ENCODE measurements at regions not wholly inside any gene's neighbourhood (a gene's known extent, or its start where the extent isn't known, plus 50 kb on each side); places are given as distances from the start of the nearest gene placed in this dataset.

GRCh38 chr12:107317751-107318555 lies 224.6 kb upstream of the CRY1 start (continued):
- TF ChIP-seq FOXA1 (IDR thresholded peaks at IDR 0.05): no peak
- no peak for TF ChIP-seq FOXA1 (CRISPR knock-in tag; IDR thresholded peaks at IDR 0.05)
- TF ChIP-seq ZFP36L1 (CRISPR knock-in tag; IDR thresholded peaks at IDR 0.05): 0 out of 2 replicates have a peak, but pooled peaks have one; percentile 28
- no peak for TF ChIP-seq ZNF570 (CRISPR knock-in tag; IDR thresholded peaks at IDR 0.05; ENCODE audit: borderline replicate concordance)
- no peak for TF ChIP-seq AHR (CRISPR knock-in tag; IDR thresholded peaks at IDR 0.05)
- 0 out of 2 replicates have a peak, but pooled peaks have one; percentile 51 for TF ChIP-seq SP4 (CRISPR knock-in tag; IDR thresholded peaks at IDR 0.05)
- TF ChIP-seq STAG1 (CRISPR knock-in tag; IDR thresholded peaks at IDR 0.05): peak; percentile 53
- TF ChIP-seq ZBTB44 (CRISPR knock-in tag; IDR thresholded peaks at IDR 0.05): no peak
- no peak for TF ChIP-seq ZNF333 (CRISPR knock-in tag; IDR thresholded peaks at IDR 0.05; ENCODE audit: borderline replicate concordance)
- no peak for TF ChIP-seq NCOA2 (CRISPR knock-in tag; IDR thresholded peaks at IDR 0.05)
- no peak for TF ChIP-seq ZNF850 (CRISPR knock-in tag; conservative IDR thresholded peaks at IDR 0.05)
- TF ChIP-seq TARDBP (CRISPR knock-in tag; IDR thresholded peaks at IDR 0.05): 0 out of 2 replicates have a peak, but pooled peaks have one; percentile 27
- no peak for TF ChIP-seq NONO (IDR thresholded peaks at IDR 0.05)
- TF ChIP-seq NONO (CRISPR knock-in tag; conservative IDR thresholded peaks at IDR 0.05): peak; percentile 54; the same call in 1 of the 2 replicates
- TF ChIP-seq TEAD3 (CRISPR knock-in tag; optimal IDR thresholded peaks at IDR 0.05; ENCODE audit: borderline replicate concordance): no peak
- no peak for TF ChIP-seq ZNF710 (CRISPR knock-in tag; IDR thresholded peaks at IDR 0.05; ENCODE audit: borderline replicate concordance)
- TF ChIP-seq PHF21A (CRISPR knock-in tag; IDR thresholded peaks at IDR 0.05): peak; percentile 34; the same call in 1 of the 2 replicates
- TF ChIP-seq ZNF782 (CRISPR knock-in tag; IDR thresholded peaks at IDR 0.05; ENCODE audit: borderline replicate concordance): no peak
- TF ChIP-seq SNAPC5 (CRISPR knock-in tag; IDR thresholded peaks at IDR 0.05; ENCODE audit: borderline replicate concordance): peak; percentile 19; the same call in 1 of the 2 replicates
- TF ChIP-seq LCORL (IDR thresholded peaks at IDR 0.05): no peak
- TF ChIP-seq LCORL (CRISPR knock-in tag; IDR thresholded peaks at IDR 0.05): 0 out of 2 replicates have a peak, but pooled peaks have one; percentile 32
- TF ChIP-seq CHD4 (IDR thresholded peaks at IDR 0.05; ENCODE audit: borderline replicate concordance, low read length): 0 out of 2 replicates have a peak, but pooled peaks have one; percentile 35
- no peak for TF ChIP-seq MED8 (CRISPR knock-in tag; IDR thresholded peaks at IDR 0.05; ENCODE audit: insufficient replicate concordance)
- peak; percentile 98 for TF ChIP-seq ZNF770 (CRISPR knock-in tag; IDR thresholded peaks at IDR 0.05)
